Heart right ventricle (tissue), 16 donors: ENCODE measurements at regions not wholly inside any gene's neighbourhood (a gene's known extent, or its start where the extent isn't known, plus 50 kb on each side); places are given as distances from the start of the nearest gene placed in this dataset.
"Not testable (repeated sequence)": the region's sequence is repeated elsewhere in the genome, so short reads cannot be mapped to it uniquely, and the experiment has no call there.

Experiments
- ATAC-seq, 8 donors: fragments of 200-7000 bp; cut with Tn5 transposase; one replicate each; pipeline ENCODE4 v1.9.1; 2020; ENCODE audit warnings: mild to moderate bottlenecking in 8 of 8, moderate library complexity in 8 of 8, moderate number of reproducible peaks in 1 of 8
- DNase-seq, 2 donors: peaks; one replicate each; pipeline ENCODE4 v3.0.0-alpha.2; 2020
- H3K27ac ChIP-seq, 10 donors: fragments of 200-600 bp; sonication (generic) in 2 of 10; one replicate each; pipeline versions ENCODE4 v1.5.0 to v1.8.0; 2020 to 2022; ENCODE audit warnings: mild to moderate bottlenecking in 3 of 10
- H3K27me3 ChIP-seq, 7 donors: fragments of 200-600 bp; one replicate each; pipeline ENCODE4 v1.8.0; 2021 to 2022; ENCODE audit warnings: mild to moderate bottlenecking in 2 of 7
- H3K36me3 ChIP-seq, 9 donors: fragments of 200-600 bp; sonication (generic) in 1 of 9; one replicate each; pipeline versions ENCODE4 v1.5.0 to v1.8.0; 2020 to 2022; ENCODE audit warnings: mild to moderate bottlenecking in 2 of 9
- H3K4me1 ChIP-seq, 9 donors: fragments of 200-600 bp; sonication (generic) in 1 of 9; one replicate each; pipeline versions ENCODE4 v1.5.0 to v1.8.0; 2020 to 2022; ENCODE audit warnings: mild to moderate bottlenecking in 4 of 9
- H3K4me3 ChIP-seq, 10 donors: fragments of 200-600 bp; sonication (generic) in 2 of 10; one replicate each; pipeline versions ENCODE4 v1.5.0 to v1.8.0; 2020 to 2022; ENCODE audit warnings: mild to moderate bottlenecking in 7 of 10, moderate library complexity in 2 of 10
- H3K9me3 ChIP-seq, 11 donors: fragments of 200-600 bp in 10 of 11; sonication (generic) in 2 of 11; one replicate each; pipeline versions ENCODE4 v1.5.0 to v1.8.0; 2013 to 2022; ENCODE audit warnings: mild to moderate bottlenecking in 2 of 11, control low read depth in 1 of 11, moderate library complexity in 1 of 11
- WGBS, 2 donors: extraction: QIAGEN DNeasy Blood & Tissue Kit; methylation state at CpG; one replicate each; pipeline ENCODE4 v1.1.7; 2013; ENCODE audit warnings: inconsistent platforms in 1 of 2; 5-methylcytosine and 5-hydroxymethylcytosine counted together
- intact Hi-C, 10 donors: fragments of 100-400 bp; cut with DNase I; formaldehyde crosslinking; loops; one replicate each; pipeline versions ENCODE4 v1.11.1 to v1.14.2; 2022
- TF ChIP-seq, protein P1 (sequence below), 9 donors: fragments of 200-600 bp; sonication (generic) in 2 of 9; IDR thresholded peaks; one replicate each; pipeline versions ENCODE4 v1.5.0 to v1.8.0; 2021 to 2022; ENCODE audit warnings: antibody characterized with exemption in 9 of 9, mild to moderate bottlenecking in 5 of 9, moderate library complexity in 1 of 9
- donor health status: Arrhythmogenic right ventricular cardiomyopathy.
- donor health status: ischemic (EF 13 %, LVEDD 7.1; RV severe dilation, severe dysfunction).
- donor health status: healthy with polysubstance abuse.
- donor health status: DM: no; HTN: yes; CAD: no.
- donor health status: DM: no; HTN: no; CAD: no.
- donor health status: ischemic (EF 25% LVEDD 6.9; RV normal size, moderate dysfunction).
- donor health status: ischemic (EF 25% LVEDD 5.7; RV mildly dilated, moderate dysfunction).
- donor health status: healthy.
- donor health status: DM: yes; HTN: yes; CAD: no.
- donor health status: Ischemic cardiomyopathy.
- donor health status: ischemic (EF 35%, LVEDD 5.7; RV mildly dilated, moderate dysfunction).
- donor health status: nonischemic (EF 11% LVEDD 7.7; RV severe dilation, severe dysfunction).
- donor health status: DM: yes; HTN: yes; CAD: no.
- donor health status: PGD.
- donor health status: ischemic (EF 29% LVEDD 5.4; RV normal size, mild dysfunction).
- donor health status: nonischemic (EF 23%, LVEDD 6.1; RV moderate dilation, normal function).

GRCh38 chr3:181210275-181210674 lies 220.7 kb upstream of the DNAJC19 start:
- intact Hi-C loops: loop anchor here in 5 of 10 donors (5.0 to 10.0 kb wide), 5 partner anchors 495 to 1475 kb away; no protein-coding TSS in a partner anchor
- Histone ChIP-seq H3K27ac (no peak overlapping the region), H3K36me3 (no peaks in the 10 kb centered on the region), H3K4me3 (no peak overlapping the region), H3K27me3 (peaks cover 0 to 33% (median 10%) of the 10 kb centered on the region in 7 donors), H3K4me1 (no peaks in the 10 kb centered on the region), H3K9me3 (no peaks in the 10 kb centered on the region)
- ATAC-seq (no peak), DNase-seq (no peak)
- TF ChIP-seq, protein P1, sequence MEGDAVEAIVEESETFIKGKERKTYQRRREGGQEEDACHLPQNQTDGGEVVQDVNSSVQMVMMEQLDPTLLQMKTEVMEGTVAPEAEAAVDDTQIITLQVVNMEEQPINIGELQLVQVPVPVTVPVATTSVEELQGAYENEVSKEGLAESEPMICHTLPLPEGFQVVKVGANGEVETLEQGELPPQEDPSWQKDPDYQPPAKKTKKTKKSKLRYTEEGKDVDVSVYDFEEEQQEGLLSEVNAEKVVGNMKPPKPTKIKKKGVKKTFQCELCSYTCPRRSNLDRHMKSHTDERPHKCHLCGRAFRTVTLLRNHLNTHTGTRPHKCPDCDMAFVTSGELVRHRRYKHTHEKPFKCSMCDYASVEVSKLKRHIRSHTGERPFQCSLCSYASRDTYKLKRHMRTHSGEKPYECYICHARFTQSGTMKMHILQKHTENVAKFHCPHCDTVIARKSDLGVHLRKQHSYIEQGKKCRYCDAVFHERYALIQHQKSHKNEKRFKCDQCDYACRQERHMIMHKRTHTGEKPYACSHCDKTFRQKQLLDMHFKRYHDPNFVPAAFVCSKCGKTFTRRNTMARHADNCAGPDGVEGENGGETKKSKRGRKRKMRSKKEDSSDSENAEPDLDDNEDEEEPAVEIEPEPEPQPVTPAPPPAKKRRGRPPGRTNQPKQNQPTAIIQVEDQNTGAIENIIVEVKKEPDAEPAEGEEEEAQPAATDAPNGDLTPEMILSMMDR (IDR thresholded peaks at IDR 0.05): peak in 8 of 9 donors; percentile 16 to 52 (median 35)
- WGBS, 2 donors: 10 to 11% methylated on average over 2 of the region's 2 CpGs

- H3K27me3 ChIP-seq: no peaks in the 10 kb centered on the region
- 75 to 77% methylated on average over 2 of the region's 2 CpGs for WGBS, 2 donors
- no peaks in the 10 kb centered on the region for H3K9me3 ChIP-seq
- ATAC-seq: no peak
- no peaks in the 10 kb centered on the region for H3K4me1 ChIP-seq
- no peak overlapping the region for H3K27ac ChIP-seq
- H3K36me3 ChIP-seq: no peaks in the 10 kb centered on the region
- H3K4me3 ChIP-seq: no peak overlapping the region
- TF ChIP-seq, protein P1 (IDR thresholded peaks at IDR 0.05): no peak
- DNase-seq: no peak
- intact Hi-C loops: no loop called here
Measured at GRCh38 chr3:181189556-181189955, 200.0 kb upstream of the DNAJC19 start.

DNA sequence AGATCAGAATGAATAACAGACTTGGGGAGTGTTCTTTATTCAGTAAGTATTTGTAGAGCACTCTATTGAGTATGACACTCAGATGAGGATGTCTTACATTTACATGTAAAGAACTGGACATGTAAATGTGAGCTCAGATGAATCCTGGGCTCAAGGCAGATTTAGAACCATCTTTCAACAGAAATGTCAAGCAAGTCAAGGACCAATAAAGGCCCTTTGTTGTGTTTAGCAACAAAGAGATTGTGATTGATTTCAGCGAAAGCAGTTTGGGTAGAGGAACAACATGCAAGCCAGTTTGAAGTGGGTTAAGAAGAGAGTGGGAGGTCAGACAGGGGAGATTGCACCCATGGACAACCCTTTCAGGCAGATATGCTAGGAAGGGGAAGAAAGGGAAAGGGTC lies 194.2 kb upstream of the DNAJC19 start:
- H3K27me3 ChIP-seq: no peaks in the 10 kb centered on the region
- H3K27ac ChIP-seq: no peak overlapping the region
- H3K4me3 ChIP-seq: no peak overlapping the region
- intact Hi-C loops: no loop called here
- no peaks in the 10 kb centered on the region for H3K36me3 ChIP-seq
- DNase-seq (no peak), ATAC-seq (no peak)
- H3K4me1 ChIP-seq: no peaks in the 10 kb centered on the region
- no peaks in the 10 kb centered on the region for H3K9me3 ChIP-seq
- 87 to 90% methylated on average over 1 of the region's 1 CpG for WGBS, 2 donors
- TF ChIP-seq, protein P1 (IDR thresholded peaks at IDR 0.05): no peak

- 93 to 94% methylated on average over 20 to 22 of the region's 22 CpGs for WGBS, 2 donors
- H3K36me3 ChIP-seq, H3K27me3 ChIP-seq, H3K27ac ChIP-seq, H3K4me1 ChIP-seq, H3K4me3 ChIP-seq, ATAC-seq, H3K9me3 ChIP-seq, DNase-seq, intact Hi-C loops: not testable (repeated sequence)
Measured at GRCh38 chr3:181183057-181183456, 193.5 kb upstream of the DNAJC19 start.

DNA sequence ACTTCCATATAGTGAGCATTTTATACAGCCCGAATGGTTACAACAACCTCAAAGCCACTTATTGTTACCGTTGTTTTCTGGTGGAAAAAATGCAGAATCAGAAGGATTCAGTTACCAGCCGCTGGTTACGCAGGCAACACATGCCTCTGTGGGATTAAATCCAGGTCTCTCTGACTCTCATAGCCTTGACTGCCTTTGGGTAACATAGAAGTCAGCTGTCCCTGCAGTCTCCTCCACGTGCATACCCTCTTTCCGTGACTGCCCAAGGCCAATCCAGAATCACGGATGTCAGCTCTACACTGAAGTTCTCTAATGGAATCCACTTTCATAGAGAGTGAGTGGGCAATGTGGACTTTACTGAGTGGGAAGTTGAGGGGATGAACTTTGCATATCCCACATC lies 189.5 kb upstream of the DNAJC19 start:
- H3K4me3 ChIP-seq: no peak overlapping the region
- H3K4me1 ChIP-seq: no peaks in the 10 kb centered on the region
- ATAC-seq (no peak), DNase-seq (no peak)
- WGBS, 2 donors: 76 to 83% methylated on average over 7 of the region's 7 CpGs
- H3K9me3 ChIP-seq: no peaks in the 10 kb centered on the region
- H3K27me3 ChIP-seq: no peaks in the 10 kb centered on the region
- TF ChIP-seq, protein P1 (IDR thresholded peaks at IDR 0.05): no peak
- no peak overlapping the region for H3K27ac ChIP-seq
- no peaks in the 10 kb centered on the region for H3K36me3 ChIP-seq
- intact Hi-C loops: loop anchor here in 7 of 10 donors (5.0 to 10.0 kb wide), 4 partner anchors 294 to 377 kb away; no protein-coding TSS in a partner anchor
